Endothelial cell of umbilical vein (primary cell): ENCODE measurements at regions not wholly inside any gene's neighbourhood (a gene's known extent, or its start where the extent isn't known, plus 50 kb on each side); places are given as distances from the start of the nearest gene placed in this dataset.

Source experiments
- BruUV-seq: library from RNA; stranded (reverse); fragments of 400-500 nt; replicated peaks from 2 replicates; lab custom pipeline; 2021; lab: Mats Ljungman, UMichigan
- CTCF ChIA-PET: fragments of 300-600, 350-600 bp; sonication (Branson Sonifier 250); formaldehyde crosslinking; loops from one replicate; lab custom pipeline; 2021; ENCODE audit warnings: antibody characterized with exemption, inconsistent platforms; lab: Charles Lee
- POLR2A ChIA-PET: fragments of 300-600, 350-600 bp; sonication (Branson Sonifier 250); formaldehyde crosslinking; loops from one replicate; lab custom pipeline; 2021; ENCODE audit warnings: antibody characterized with exemption, inconsistent platforms; lab: Charles Lee
- DNase-seq: peaks from one replicate; pipeline ENCODE4 v3.0.0-alpha.2; 2011; ENCODE audit warnings: low read depth, low spot score
- FAIRE-seq: peaks from 2 replicates; lab custom pipeline; 2011; peaks lifted over from hg19 to GRCh38; lab: Jason Lieb, UNC
- H2AFZ ChIP-seq: 2 replicates; pipeline ENCODE4 v1.6.0; 2012; ENCODE audit warnings: low read depth, low read length, control low read depth, inconsistent platforms
- H3K27ac ChIP-seq: 2 replicates; pipeline ENCODE4 v1.5.1; 2011; ENCODE audit warnings: low read depth, mild to moderate bottlenecking, control low read depth, low read length, moderate library complexity; ENCODE audit not compliant: insufficient read depth
- H3K27me3 ChIP-seq, 2 experiments: 2 replicates each; pipeline versions ENCODE4 v1.6.0 to v1.6.1; 2011; ENCODE audit warnings: low read length in 2 of 2, mixed read lengths in 1 of 2; ENCODE audit not compliant: control insufficient read depth in 2 of 2, insufficient read depth in 2 of 2
- H3K36me3 ChIP-seq, 2 experiments: 2 replicates in 1 of 2; 3 replicates in 1 of 2; pipeline ENCODE4 v1.5.1; 2011; ENCODE audit warnings: low read length in 2 of 2, mild to moderate bottlenecking in 1 of 2, moderate library complexity in 1 of 2; ENCODE audit not compliant: control insufficient read depth in 2 of 2, insufficient read depth in 2 of 2; ENCODE audit errors: extremely low read depth in 1 of 2
- H3K4me1 ChIP-seq: 3 replicates; pipeline ENCODE4 v1.5.1; 2011; ENCODE audit warnings: mild to moderate bottlenecking, low read length; ENCODE audit not compliant: control insufficient read depth, insufficient read depth; ENCODE audit errors: extremely low read depth
- H3K4me2 ChIP-seq: 2 replicates; pipeline ENCODE4 v1.6.1; 2011; ENCODE audit warnings: low read length, control low read depth, mixed read lengths; ENCODE audit not compliant: insufficient read depth
- H3K4me3 ChIP-seq, 3 experiments: fragments of 200-600 bp in 1 of 3; sonication (generic), shearing (Covaris generic) in 1 of 3; replicated peaks in 1 of 3; 2 replicates each; pipeline ENCODE4 v1.5.1; 2011 to 2016; ENCODE audit warnings: control low read depth in 3 of 3, low read length in 3 of 3, mild to moderate bottlenecking in 2 of 3, inconsistent platforms in 1 of 3, low read depth in 1 of 3, moderate library complexity in 1 of 3; ENCODE audit not compliant: insufficient read depth in 1 of 3
- H3K79me2 ChIP-seq: 2 replicates; pipeline ENCODE4 v1.6.0; 2012; ENCODE audit warnings: low read length, inconsistent platforms; ENCODE audit not compliant: control insufficient read depth, insufficient read depth
- H3K9ac ChIP-seq: replicated peaks from 2 replicates; pipeline ENCODE3; 2011; ENCODE audit warnings: low read length, control low read depth; ENCODE audit not compliant: insufficient read depth; ENCODE audit errors: extremely low read depth
- H3K9me1 ChIP-seq: replicated peaks from 3 replicates; pipeline ENCODE4 v1.6.0; 2011; ENCODE audit warnings: mild to moderate bottlenecking, low read length; ENCODE audit not compliant: control insufficient read depth, insufficient read depth; ENCODE audit errors: extremely low read depth
- H3K9me3 ChIP-seq: replicated peaks from 2 replicates; pipeline ENCODE4 v1.5.1; 2012; ENCODE audit warnings: low read length, inconsistent platforms; ENCODE audit not compliant: control insufficient read depth, insufficient read depth
- H4K20me1 ChIP-seq: replicated peaks from 2 replicates; pipeline ENCODE3; 2011; ENCODE audit warnings: mild to moderate bottlenecking, low read length; ENCODE audit not compliant: control insufficient read depth, insufficient read depth; ENCODE audit errors: extremely low read depth
- EZH2 ChIP-seq: IDR thresholded peaks from 2 replicates; pipeline ENCODE4 v1.6.1; 2012; ENCODE audit warnings: borderline replicate concordance, low read depth, mild to moderate bottlenecking, moderate library complexity, low read length, inconsistent platforms; ENCODE audit not compliant: severe bottlenecking
- FOS ChIP-seq: IDR thresholded peaks from 2 replicates; pipeline ENCODE4 v1.6.1; 2011; ENCODE audit warnings: mild to moderate bottlenecking, low read length, moderate library complexity, borderline replicate concordance; ENCODE audit not compliant: insufficient read depth
- GATA2 ChIP-seq: IDR thresholded peaks from 2 replicates; pipeline ENCODE4 v1.7.0; 2011; ENCODE audit warnings: low read depth, mild to moderate bottlenecking, moderate library complexity, mixed read lengths, low read length; ENCODE audit not compliant: insufficient read length, insufficient read depth
- JUN ChIP-seq: IDR thresholded peaks from 2 replicates; pipeline ENCODE4 v1.6.1; 2011; ENCODE audit warnings: borderline replicate concordance, low read depth; ENCODE audit not compliant: insufficient read length, insufficient read depth
- MAX ChIP-seq: IDR thresholded peaks from 2 replicates; pipeline ENCODE4 v1.6.1; 2011; ENCODE audit not compliant: insufficient read depth, insufficient read length
- MYC ChIP-seq: IDR thresholded peaks from one replicate; pipeline ENCODE4 v1.6.1; 2011; ENCODE audit warnings: mild to moderate bottlenecking, low read depth, low read length
- POLR2A ChIP-seq: IDR thresholded peaks from 2 replicates; pipeline ENCODE4 v1.6.1; 2012; ENCODE audit warnings: low read depth, mild to moderate bottlenecking, control low read depth, low read length
- POLR2AphosphoS5 ChIP-seq: IDR thresholded peaks from 2 replicates; pipeline ENCODE4 v1.6.1; 2012; ENCODE audit warnings: low read depth, mild to moderate bottlenecking, control low read depth, low read length, moderate library complexity; ENCODE audit not compliant: insufficient read depth
- dilution Hi-C: fragments of 300-500 bp; cut with MboI; formaldehyde crosslinking; loops from one replicate; pipeline ENCODE4 v1.15.0; 2019; ENCODE audit warnings: low sequenced_read_pairs; ENCODE audit not compliant: extremely low pct_ligation_motif_present
- intact Hi-C: fragments of 100-400 bp; cut with micrococcal nuclease; formaldehyde crosslinking; loops from one replicate; pipeline ENCODE4 v1.10.0; 2022
- TF ChIP-seq, protein P1 (sequence below), 2 donors: IDR thresholded peaks; 1 replicate in 1 of 2; 2 replicates in 1 of 2; pipeline ENCODE4 v1.5.1; 2011; ENCODE audit warnings: low read length in 2 of 2, mild to moderate bottlenecking in 2 of 2, moderate library complexity in 2 of 2, control low read depth in 1 of 2, inconsistent platforms in 1 of 2, low read depth in 1 of 2; ENCODE audit not compliant: insufficient read depth in 1 of 2; ENCODE audit errors: extremely low read depth in 1 of 2

GRCh38 chr18:14930576-14930975 is 182.6 kb downstream of the ANKRD30B start:
- FAIRE-seq = no peak
- Histone ChIP-seq H4K20me1 (no peaks in the 10 kb centered on the region), H3K27ac (no peak overlapping the region), H3K36me3 (no peaks in the 10 kb centered on the region), H2AFZ (no peak overlapping the region), H3K27me3 (no peaks in the 10 kb centered on the region), H3K9me1 (no peaks in the 10 kb centered on the region), H3K9ac (no peak overlapping the region), H3K9me3 (no peaks in the 10 kb centered on the region), H3K4me2 (no peak overlapping the region), H3K4me3 (no peak overlapping the region), H3K79me2 (no peaks in the 10 kb centered on the region), H3K4me1 (no peaks in the 10 kb centered on the region)
- no peak for DNase-seq
- dilution Hi-C loops = no loop called here
- intact Hi-C loops = no loop called here
- no peak for TF ChIP-seq POLR2A
- no peak for TF ChIP-seq POLR2AphosphoS5
- TF ChIP-seq MYC = no peak
- TF ChIP-seq EZH2 = no peak
- TF ChIP-seq JUN = no peak
- no peak for TF ChIP-seq GATA2
- no peak for TF ChIP-seq MAX
- TF ChIP-seq FOS = no peak
- TF ChIP-seq, protein P1, sequence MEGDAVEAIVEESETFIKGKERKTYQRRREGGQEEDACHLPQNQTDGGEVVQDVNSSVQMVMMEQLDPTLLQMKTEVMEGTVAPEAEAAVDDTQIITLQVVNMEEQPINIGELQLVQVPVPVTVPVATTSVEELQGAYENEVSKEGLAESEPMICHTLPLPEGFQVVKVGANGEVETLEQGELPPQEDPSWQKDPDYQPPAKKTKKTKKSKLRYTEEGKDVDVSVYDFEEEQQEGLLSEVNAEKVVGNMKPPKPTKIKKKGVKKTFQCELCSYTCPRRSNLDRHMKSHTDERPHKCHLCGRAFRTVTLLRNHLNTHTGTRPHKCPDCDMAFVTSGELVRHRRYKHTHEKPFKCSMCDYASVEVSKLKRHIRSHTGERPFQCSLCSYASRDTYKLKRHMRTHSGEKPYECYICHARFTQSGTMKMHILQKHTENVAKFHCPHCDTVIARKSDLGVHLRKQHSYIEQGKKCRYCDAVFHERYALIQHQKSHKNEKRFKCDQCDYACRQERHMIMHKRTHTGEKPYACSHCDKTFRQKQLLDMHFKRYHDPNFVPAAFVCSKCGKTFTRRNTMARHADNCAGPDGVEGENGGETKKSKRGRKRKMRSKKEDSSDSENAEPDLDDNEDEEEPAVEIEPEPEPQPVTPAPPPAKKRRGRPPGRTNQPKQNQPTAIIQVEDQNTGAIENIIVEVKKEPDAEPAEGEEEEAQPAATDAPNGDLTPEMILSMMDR (IDR thresholded peaks at IDR 0.05; ENCODE audit: extremely low read depth in 1 of 2, insufficient read depth in 1 of 2, low read depth in 1 of 2, low read length in 2 of 2) = no peak
- POLR2A ChIA-PET = no interaction called here
- CTCF ChIA-PET = no interaction called here
- no TSS peak for BruUV-seq
